Neural cell (in vitro differentiated cells): ENCODE measurements at regions not wholly inside any gene's neighbourhood (a gene's known extent, or its start where the extent isn't known, plus 50 kb on each side); places are given as distances from the start of the nearest gene placed in this dataset.

Experiments used
- CTCF ChIP-seq: fragments of 450-650 bp; IDR thresholded peaks from 2 replicates; pipeline ENCODE4 v1.5.1; 2014; ENCODE audit warnings: antibody characterized with exemption, mild to moderate bottlenecking, moderate library complexity; ENCODE audit not compliant: poor library complexity, severe bottlenecking
- EP300 ChIP-seq: fragments of 450-650 bp; conservative IDR thresholded peaks from 2 replicates; pipeline ENCODE4 v1.6.1; 2014; ENCODE audit warnings: antibody characterized with exemption, mild to moderate bottlenecking, moderate library complexity; ENCODE audit not compliant: poor library complexity, severe bottlenecking
- EZH2 ChIP-seq: fragments of 200-600, 300-800 bp; shearing (Covaris generic), sonication (generic); IDR thresholded peaks from 2 replicates; pipeline ENCODE4 v1.6.1; 2014; ENCODE audit warnings: antibody characterized with exemption, low read length, borderline replicate concordance, mild to moderate bottlenecking; ENCODE audit not compliant: insufficient read depth, poor library complexity, severe bottlenecking
- MXI1 ChIP-seq: fragments of 450-650 bp; conservative IDR thresholded peaks from 2 replicates; pipeline ENCODE4 v1.6.1; 2014; ENCODE audit warnings: antibody characterized with exemption, mild to moderate bottlenecking; ENCODE audit not compliant: poor library complexity, severe bottlenecking
- POLR2AphosphoS5 ChIP-seq: IDR thresholded peaks from 2 replicates; pipeline ENCODE4 v1.6.1; 2012
- RAD21 ChIP-seq: fragments of 450-650 bp; conservative IDR thresholded peaks from 2 replicates; pipeline ENCODE4 v1.6.1; 2014; ENCODE audit warnings: antibody characterized with exemption, mild to moderate bottlenecking, moderate library complexity
- REST ChIP-seq: IDR thresholded peaks from 2 replicates; pipeline ENCODE4 v1.6.1; 2012; ENCODE audit warnings: borderline replicate concordance
- SMC3 ChIP-seq: fragments of 450-650 bp; conservative IDR thresholded peaks from 2 replicates; pipeline ENCODE4 v1.6.1; 2014; ENCODE audit warnings: antibody characterized with exemption, mild to moderate bottlenecking, moderate library complexity; ENCODE audit not compliant: poor library complexity
- TAF1 ChIP-seq: IDR thresholded peaks from 2 replicates; pipeline ENCODE4 v1.6.1; 2012; ENCODE audit warnings: low read depth

- TF ChIP-seq TAF1 = no peak
- no peak for TF ChIP-seq CTCF
- no peak for TF ChIP-seq POLR2AphosphoS5
- TF ChIP-seq MXI1 = no peak
- TF ChIP-seq EZH2 = no peak
- no peak for TF ChIP-seq REST
- TF ChIP-seq EP300 = no peak
- TF ChIP-seq SMC3 = no peak
- TF ChIP-seq RAD21 = no peak
Measured at GRCh38 chr10:44067432-44067831, 317.5 kb downstream of the CXCL12 start.
